GM18861 (cell line): ENCODE measurements at regions not wholly inside any gene's neighbourhood (a gene's known extent, or its start where the extent isn't known, plus 50 kb on each side); places are given as distances from the start of the nearest gene placed in this dataset.
"Not testable (repeated sequence)": the region's sequence is repeated elsewhere in the genome, so short reads cannot be mapped to it uniquely, and the experiment has no call there.

ENCODE experiments used
- ATAC-seq: cut with Tn5 transposase; IDR thresholded peaks from one replicate; pipeline ENCODE4 v1.9.1; 2021; ENCODE audit not compliant: unreplicated experiment

DNA sequence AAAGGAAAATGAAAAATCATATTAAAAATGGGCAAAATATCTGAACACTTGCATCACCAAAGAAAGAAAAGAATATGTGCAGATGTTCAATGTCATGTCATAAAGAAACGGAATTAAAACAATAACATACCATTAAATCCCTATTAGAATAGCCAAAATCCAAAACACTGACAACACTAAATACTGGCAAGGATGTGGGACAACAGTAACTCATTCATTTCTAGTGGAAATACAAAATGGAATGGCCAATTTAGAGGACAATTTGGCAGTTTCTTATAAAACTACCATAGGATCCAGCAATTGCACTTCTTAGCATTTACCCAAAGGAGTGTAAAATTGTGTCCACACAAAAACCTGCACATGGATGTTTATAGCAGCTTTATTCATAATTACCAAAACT lies 542.5 kb upstream of the UBE2E2 start:
- no peak for ATAC-seq

- ATAC-seq, result no peak
Measured at GRCh38 chr3:22661121-22661700, 541.9 kb upstream of the UBE2E2 start.

GRCh38 chr3:22665528-22665927 lies 537.6 kb upstream of the UBE2E2 start:
- ATAC-seq, result no peak

GRCh38 chr3:22666736-22667135 lies 536.4 kb upstream of the UBE2E2 start:
- ATAC-seq, result no peak

DNA sequence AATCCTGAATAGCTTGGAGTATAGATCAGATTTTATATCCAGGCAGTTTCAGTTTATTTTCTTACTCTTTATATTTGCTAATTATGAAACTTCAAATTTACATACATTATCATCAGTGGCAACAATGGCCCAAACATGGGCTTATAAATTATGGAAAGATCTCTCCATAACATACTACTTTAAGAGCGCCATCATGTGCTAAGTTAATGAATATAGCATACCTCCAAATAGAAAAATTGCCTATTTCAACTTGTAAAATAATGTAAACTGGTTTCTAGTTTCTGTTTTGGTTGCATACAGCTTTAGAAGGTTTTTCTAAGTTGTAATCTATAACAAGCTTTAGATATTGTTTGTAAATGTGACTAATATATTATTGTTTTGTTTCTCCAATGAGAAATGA lies 531.3 kb upstream of the UBE2E2 start:
- ATAC-seq, result no peak

- no peak for ATAC-seq
Measured at GRCh38 chr3:22684739-22685138, 518.4 kb upstream of the UBE2E2 start.

DNA sequence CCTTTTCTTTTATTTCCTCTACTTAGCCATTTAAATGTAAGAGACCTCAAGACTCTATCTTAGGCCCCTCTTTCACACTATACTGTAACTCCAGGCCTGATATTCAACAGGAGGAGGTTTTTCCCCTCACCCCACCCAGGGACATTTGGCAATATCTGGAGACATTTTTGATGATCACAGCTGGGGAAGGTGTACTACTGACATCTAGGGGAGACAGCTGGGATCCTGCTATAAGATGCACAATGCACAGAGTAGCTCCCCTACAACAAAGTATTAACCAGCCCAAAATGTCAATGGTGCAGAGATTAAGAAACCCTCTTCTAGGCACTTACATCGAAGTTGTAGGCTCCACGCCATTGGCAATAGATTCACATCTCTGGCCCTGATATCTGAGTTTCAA lies 517.5 kb upstream of the UBE2E2 start:
- ATAC-seq, result peak; percentile 51

DNA sequence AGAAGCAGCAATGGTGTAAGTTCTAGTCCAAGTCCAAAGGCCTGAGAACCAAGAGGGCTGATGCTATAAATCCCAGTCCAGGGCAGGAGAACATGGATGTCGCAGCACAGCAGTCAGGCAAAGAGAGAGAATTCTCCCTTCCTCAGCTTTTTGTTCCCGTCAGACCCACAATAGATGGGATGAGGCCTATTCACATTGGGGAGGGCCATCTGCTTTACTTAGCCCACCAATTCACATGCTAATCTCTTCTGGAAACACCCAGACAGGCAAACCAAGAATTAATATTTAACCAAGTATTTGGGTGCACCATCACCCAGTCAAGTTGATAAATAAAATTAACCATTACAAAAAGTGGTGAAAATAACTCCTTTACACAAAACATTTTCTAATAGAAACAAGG lies 511.7 kb upstream of the UBE2E2 start:
- no peak for ATAC-seq

DNA sequence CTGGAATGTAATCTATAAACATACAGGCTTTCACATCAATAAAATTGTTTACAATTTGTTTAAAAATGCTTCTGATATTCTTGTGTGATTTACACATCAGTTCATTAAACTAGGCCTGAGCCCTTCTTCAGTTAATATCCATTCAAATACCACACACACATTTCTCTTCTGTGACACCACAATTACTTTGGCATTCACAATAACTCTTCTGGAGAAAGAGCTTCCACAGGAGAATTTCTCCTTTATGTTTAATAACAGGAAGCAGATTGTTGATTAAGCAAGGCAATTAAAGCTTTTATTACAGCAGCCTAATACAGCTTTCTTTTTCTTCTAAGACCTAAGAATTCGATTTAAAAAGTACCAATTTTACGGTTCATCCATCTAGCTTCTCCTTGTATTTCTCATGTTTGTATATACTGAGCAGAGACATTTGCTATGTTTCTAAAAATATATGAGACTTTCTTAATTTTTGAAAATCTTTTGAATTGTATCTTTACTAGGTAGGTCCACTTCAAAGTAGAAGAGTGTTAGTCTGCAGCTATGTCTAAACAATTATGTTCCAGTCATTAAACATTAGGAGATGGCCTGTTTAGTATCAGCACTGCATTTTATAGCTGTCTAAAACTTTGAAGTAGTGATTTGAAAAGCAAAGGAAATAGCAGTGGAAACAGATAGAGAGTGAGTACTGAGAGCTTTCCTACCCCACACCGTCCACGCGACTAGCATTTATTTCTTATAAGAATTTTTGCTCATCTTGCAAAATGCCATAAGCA lies 511.1 kb upstream of the UBE2E2 start:
- no peak for ATAC-seq

GRCh38 chr3:22700876-22701275 lies 502.3 kb upstream of the UBE2E2 start:
- no peak for ATAC-seq

GRCh38 chr3:22704166-22704565 lies 499.0 kb upstream of the UBE2E2 start:
- no peak for ATAC-seq

GRCh38 chr3:22704571-22705354 lies 498.4 kb upstream of the UBE2E2 start:
- ATAC-seq, result no peak

GRCh38 chr3:22706922-22707321 lies 496.2 kb upstream of the UBE2E2 start:
- not testable (repeated sequence) for ATAC-seq

- no peak for ATAC-seq
Measured at GRCh38 chr3:22713936-22714335, 489.2 kb upstream of the UBE2E2 start.

GRCh38 chr3:22714749-22715148 lies 488.4 kb upstream of the UBE2E2 start:
- no peak for ATAC-seq

DNA sequence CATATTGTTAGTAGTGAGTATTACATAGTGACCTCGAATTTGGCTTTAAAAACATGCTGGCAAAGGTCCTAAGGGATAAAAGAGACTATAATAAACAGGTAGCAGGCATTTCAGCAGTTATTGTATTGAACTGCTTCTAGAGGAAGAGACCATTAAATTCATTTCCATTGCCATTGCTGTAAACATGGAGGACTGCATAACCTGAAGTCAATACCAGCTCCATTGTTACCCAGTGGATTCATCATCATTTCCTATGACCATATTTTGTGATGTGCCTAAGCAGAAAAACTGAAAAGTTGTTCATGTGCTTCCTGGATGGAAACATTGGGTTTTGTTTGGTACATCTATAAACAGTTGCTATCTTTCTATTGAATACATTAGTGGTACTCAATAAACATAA lies 482.5 kb upstream of the UBE2E2 start:
- no peak for ATAC-seq

DNA sequence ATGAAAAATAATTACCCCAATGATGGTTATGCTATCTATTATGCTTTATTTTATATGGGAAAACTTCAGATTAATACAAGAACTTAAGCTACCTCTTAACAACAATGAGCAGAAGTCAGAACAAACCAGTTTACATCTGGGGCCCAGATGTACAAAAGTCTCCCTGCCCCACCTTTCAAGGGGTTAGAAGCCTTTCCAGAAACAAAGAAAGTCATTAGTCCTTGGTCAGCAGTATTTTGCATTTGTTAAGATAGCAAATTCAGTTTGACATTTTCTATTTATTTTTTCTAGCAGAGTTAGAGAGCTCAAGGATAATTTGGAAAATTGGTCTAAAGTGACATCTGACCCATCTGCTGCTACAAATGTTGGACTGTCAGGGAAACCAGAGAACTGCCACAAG lies 478.7 kb upstream of the UBE2E2 start:
- no peak for ATAC-seq

- ATAC-seq, result no peak
Measured at GRCh38 chr3:22728406-22728805, 474.7 kb upstream of the UBE2E2 start.

- no peak for ATAC-seq
Measured at GRCh38 chr3:22729212-22729611, 473.9 kb upstream of the UBE2E2 start.

- ATAC-seq, result no peak
Measured at GRCh38 chr3:22729981-22730380, 473.1 kb upstream of the UBE2E2 start.

DNA sequence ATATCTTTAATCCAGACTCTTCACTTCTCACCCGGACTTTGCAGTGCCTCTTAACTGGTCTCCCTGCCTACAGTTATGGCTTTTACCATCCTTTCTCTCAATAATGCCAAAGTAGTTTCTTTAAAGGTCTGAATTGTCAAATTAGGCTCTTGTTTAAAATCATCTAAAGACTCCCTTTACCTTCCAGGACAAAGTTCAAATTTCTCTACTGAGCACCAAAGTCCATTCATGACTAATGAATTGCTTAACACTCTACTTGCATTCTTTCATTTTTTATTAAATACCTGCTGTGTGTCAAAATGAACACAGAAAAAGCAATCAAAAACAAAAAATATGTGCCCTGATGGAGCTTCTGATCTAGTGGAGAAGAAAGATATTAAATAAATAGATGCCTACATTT lies 472.4 kb upstream of the UBE2E2 start:
- no peak for ATAC-seq

DNA sequence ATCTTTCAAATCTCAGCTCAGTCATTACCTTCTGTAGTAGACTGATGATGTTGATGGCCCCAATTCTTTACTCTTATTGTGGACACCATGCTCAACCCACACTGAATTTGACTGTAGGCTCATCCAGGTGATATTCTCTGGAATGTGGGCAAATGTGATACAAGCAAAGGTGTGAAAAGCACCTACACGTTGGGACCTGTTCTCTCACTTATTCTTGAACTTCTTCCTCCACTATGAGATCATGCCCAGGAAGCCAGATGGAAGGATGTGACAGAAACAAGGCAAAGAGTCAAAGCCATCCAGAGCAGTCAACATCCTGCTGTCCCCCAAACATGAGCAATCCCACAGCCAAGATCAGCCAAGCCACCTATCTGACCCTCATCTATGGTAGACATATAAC lies 471.2 kb upstream of the UBE2E2 start:
- ATAC-seq, result no peak
